HCT116 (cell line): ENCODE measurements at regions not wholly inside any gene's neighbourhood (a gene's known extent, or its start where the extent isn't known, plus 50 kb on each side); places are given as distances from the start of the nearest gene placed in this dataset.

Experiments used
- ATAC-seq: fragments of 200-7000 bp; cut with Tn5 transposase; 2 replicates; pipeline ENCODE4 v1.9.1; 2020; ENCODE audit warnings: mild to moderate bottlenecking, moderate library complexity
- BruUV-seq: library from RNA; stranded (reverse); fragments of 400-500 nt; replicated peaks from 2 replicates; lab custom pipeline; 2021; lab: Mats Ljungman, UMichigan
- CTCF ChIA-PET: fragments of 300-600 bp; sonication (Branson Sonifier 250); formaldehyde crosslinking; loops from one replicate; lab custom pipeline; 2021; ENCODE audit warnings: antibody characterized with exemption; lab: Charles Lee
- POLR2A ChIA-PET: fragments of 300-600, 350-600 bp; sonication (Branson Sonifier 250); formaldehyde crosslinking; loops from one replicate; lab custom pipeline; 2021; ENCODE audit warnings: antibody characterized with exemption; lab: Charles Lee
- RAD21 ChIA-PET, 2 experiments: fragments of 300-600 bp; sonication (Branson Sonifier 250); formaldehyde crosslinking; loops; one replicate each; lab custom pipeline; 2023; ENCODE audit warnings: low total read pairs in 2 of 2; ENCODE audit not compliant: uncharacterized antibody in 2 of 2, unreplicated experiment in 2 of 2, low non-redundant PET in 1 of 2; lab: Charles Lee
- DNase-seq: peaks from one replicate; pipeline ENCODE4 v3.0.0-alpha.2; 2010; ENCODE audit warnings: low read depth, low spot score
- H2AFZ ChIP-seq: fragments of 200-600 bp; shearing (Covaris generic), sonication (generic); 2 replicates; pipeline ENCODE4 v1.6.1; 2017; ENCODE audit warnings: low read depth, mixed run types, mixed read lengths, antibody characterized with exemption, low read length; ENCODE audit not compliant: poor library complexity, severe bottlenecking
- H3K27ac ChIP-seq: 2 replicates; pipeline ENCODE4 v1.5.1; 2012; ENCODE audit warnings: low read depth, low read length
- H3K27me3 ChIP-seq: fragments of 200-600 bp; sonication (generic); 2 replicates; pipeline ENCODE4 v1.6.1; 2016; ENCODE audit warnings: mixed run types, low read length, mixed read lengths; ENCODE audit not compliant: insufficient read depth
- H3K36me3 ChIP-seq, 2 experiments: fragments of 200-500 bp in 1 of 2; fragments of 200-600 bp in 1 of 2; sonication (Bioruptor generic) in 1 of 2; sonication (generic) in 1 of 2; 2 replicates each; pipeline versions ENCODE4 v1.5.1 to v1.6.1; 2014 to 2016; ENCODE audit warnings: low read length in 2 of 2, inconsistent platforms in 1 of 2, mixed read lengths in 1 of 2, mixed run types in 1 of 2; ENCODE audit not compliant: insufficient read depth in 2 of 2, control insufficient read depth in 1 of 2
- H3K4me1 ChIP-seq, 2 experiments: fragments of 200-600 bp in 1 of 2; sonication (generic) in 1 of 2; 2 replicates each; pipeline versions ENCODE4 v1.5.1 to v1.6.1; 2012 to 2017; ENCODE audit warnings: low read length in 2 of 2, inconsistent platforms in 1 of 2, mild to moderate bottlenecking in 1 of 2, mixed read lengths in 1 of 2, mixed run types in 1 of 2, moderate library complexity in 1 of 2; ENCODE audit not compliant: insufficient read depth in 2 of 2, control insufficient read depth in 1 of 2
- H3K4me2 ChIP-seq: fragments of 200-600 bp; sonication (generic); 2 replicates; pipeline ENCODE4 v1.6.1; 2017; ENCODE audit warnings: mixed run types, low read length, mixed read lengths
- H3K4me3 ChIP-seq, 2 experiments: fragments of 200-600 bp in 1 of 2; sonication (generic) in 1 of 2; replicated peaks in 1 of 2; 2 replicates each; pipeline ENCODE4 v1.5.1; 2011 to 2016; ENCODE audit warnings: low read length in 2 of 2, control low read depth in 1 of 2, low read depth in 1 of 2, mild to moderate bottlenecking in 1 of 2, mixed read lengths in 1 of 2, mixed run types in 1 of 2
- H3K79me2 ChIP-seq: fragments of 200-600 bp; sonication (generic); 2 replicates; pipeline ENCODE4 v1.6.1; 2017; ENCODE audit warnings: mild to moderate bottlenecking, mixed run types, low read length, moderate library complexity, mixed read lengths; ENCODE audit not compliant: insufficient read depth
- H3K9ac ChIP-seq: fragments of 200-600 bp; sonication (generic); 2 replicates; pipeline ENCODE4 v1.6.1; 2016; ENCODE audit warnings: low read length, mixed read lengths
- H3K9me2 ChIP-seq: fragments of 200-600 bp; sonication (generic), shearing (Covaris generic); 2 replicates; pipeline ENCODE4 v1.6.1; 2017; ENCODE audit warnings: mixed run types, mild to moderate bottlenecking, moderate library complexity; ENCODE audit not compliant: insufficient read depth
- H3K9me3 ChIP-seq, 2 experiments: fragments of 200-500 bp in 1 of 2; fragments of 200-600 bp in 1 of 2; sonication (Bioruptor generic) in 1 of 2; sonication (generic) in 1 of 2; 2 replicates each; pipeline ENCODE4 v1.6.1; 2014 to 2017; ENCODE audit warnings: low read length in 2 of 2, mixed read lengths in 2 of 2, inconsistent platforms in 1 of 2, low read depth in 1 of 2, mild to moderate bottlenecking in 1 of 2, mixed run types in 1 of 2, moderate library complexity in 1 of 2; ENCODE audit not compliant: control insufficient read depth in 1 of 2, insufficient read depth in 1 of 2
- H4K20me1 ChIP-seq: fragments of 200-600 bp; sonication (generic), shearing (Covaris generic); 2 replicates; pipeline ENCODE4 v1.6.1; 2017; ENCODE audit warnings: mixed run types, mild to moderate bottlenecking, moderate library complexity; ENCODE audit not compliant: insufficient read depth
- ATF3 ChIP-seq: IDR thresholded peaks from 2 replicates; pipeline ENCODE4 v1.6.1; 2012
- CBX3 ChIP-seq: IDR thresholded peaks from 2 replicates; pipeline ENCODE4 v1.6.1; 2012; ENCODE audit warnings: low read depth
- CTCF ChIP-seq, 3 experiments: fragments of 200-600 bp in 1 of 3; sonication (generic) in 1 of 3; IDR thresholded peaks in 2 of 3; conservative IDR thresholded peaks in 1 of 3; 2 replicates each; pipeline ENCODE4 v1.5.1; 2012 to 2017; ENCODE audit warnings: low read depth in 2 of 3, low read length in 2 of 3, antibody characterized with exemption in 1 of 3, borderline replicate concordance in 1 of 3, control low read depth in 1 of 3, mild to moderate bottlenecking in 1 of 3, mixed read lengths in 1 of 3, mixed run types in 1 of 3, moderate library complexity in 1 of 3; ENCODE audit not compliant: insufficient read depth in 1 of 3
- ELF1 ChIP-seq: IDR thresholded peaks from 2 replicates; pipeline ENCODE4 v1.6.1; 2012; ENCODE audit warnings: low read depth, borderline replicate concordance
- EZH2 ChIP-seq: fragments of 200-600 bp; sonication (generic); IDR thresholded peaks from 2 replicates; pipeline ENCODE4 v1.6.1; 2017; ENCODE audit warnings: antibody characterized with exemption, mixed run types
- EZH2phosphoT487 ChIP-seq: fragments of 200-600 bp; IDR thresholded peaks from 2 replicates; pipeline ENCODE4 v1.6.1; 2018; ENCODE audit warnings: antibody characterized with exemption, borderline replicate concordance
- FOSL1 ChIP-seq: IDR thresholded peaks from 2 replicates; pipeline ENCODE4 v1.6.1; 2012; ENCODE audit warnings: low read depth
- POLR2A ChIP-seq: IDR thresholded peaks from 2 replicates; pipeline ENCODE4 v1.7.0; 2011; ENCODE audit warnings: borderline replicate concordance; ENCODE audit not compliant: insufficient read depth, insufficient read length; ENCODE audit errors: extremely low read depth
- POLR2AphosphoS5 ChIP-seq: IDR thresholded peaks from 2 replicates; pipeline ENCODE4 v1.6.1; 2011; ENCODE audit warnings: mild to moderate bottlenecking, low read depth, low read length, moderate library complexity
- RAD21 ChIP-seq: IDR thresholded peaks from 2 replicates; pipeline ENCODE4 v1.6.1; 2012; ENCODE audit warnings: low read depth, mild to moderate bottlenecking
- REST ChIP-seq: IDR thresholded peaks from 2 replicates; pipeline ENCODE4 v1.6.1; 2012; ENCODE audit warnings: low read depth
- SIN3A ChIP-seq: IDR thresholded peaks from 2 replicates; pipeline ENCODE4 v1.6.1; 2012; ENCODE audit warnings: low read depth
- SRF ChIP-seq: IDR thresholded peaks from 2 replicates; pipeline ENCODE4 v1.6.1; 2012; ENCODE audit warnings: low read depth
- ZBTB33 ChIP-seq: IDR thresholded peaks from 2 replicates; pipeline ENCODE4 v1.6.1; 2011; ENCODE audit warnings: mild to moderate bottlenecking, low read length, moderate library complexity; ENCODE audit not compliant: insufficient replicate concordance; ENCODE audit errors: extremely low read depth
- ZFX ChIP-seq: fragments of 450-650 bp; IDR thresholded peaks from 2 replicates; pipeline ENCODE4 v1.6.1; 2017
- intact Hi-C: fragments of 100-400 bp; cut with micrococcal nuclease; formaldehyde crosslinking; loops from 2 replicates; pipeline ENCODE4 v1.10.0; 2022
- TF ChIP-seq, protein P1 (sequence below): IDR thresholded peaks from 2 replicates; pipeline ENCODE4 v1.6.1; 2012

- Histone ChIP-seq H3K4me1 (no peaks in the 10 kb centered on the region), H3K9me3 (no peaks in the 10 kb centered on the region), H3K9ac (no peak overlapping the region), H4K20me1 (no peaks in the 10 kb centered on the region), H2AFZ (no peak overlapping the region), H3K4me3 (no peak overlapping the region), H3K27me3 (no peaks in the 10 kb centered on the region), H3K4me2 (no peak overlapping the region), H3K36me3 (no peaks in the 10 kb centered on the region; a peak in 1 of 4 replicates), H3K79me2 (no peaks in the 10 kb centered on the region), H3K27ac (no peak overlapping the region), H3K9me2 (no peaks in the 10 kb centered on the region)
- TF ChIP-seq, protein P1, sequence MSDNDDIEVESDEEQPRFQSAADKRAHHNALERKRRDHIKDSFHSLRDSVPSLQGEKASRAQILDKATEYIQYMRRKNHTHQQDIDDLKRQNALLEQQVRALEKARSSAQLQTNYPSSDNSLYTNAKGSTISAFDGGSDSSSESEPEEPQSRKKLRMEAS = no peak
- TF ChIP-seq SRF (no peak), FOSL1 (no peak), POLR2A (no peak), ZFX (no peak), EZH2phosphoT487 (no peak), ELF1 (no peak), CBX3 (no peak), RAD21 (no peak), POLR2AphosphoS5 (no peak), EZH2 (no peak), ATF3 (no peak), REST (no peak), SIN3A (no peak), CTCF (IDR thresholded peaks at IDR 0.05 in 2 of 3, conservative IDR thresholded peaks at IDR 0.05 in 1 of 3; ENCODE audit: borderline replicate concordance in 1 of 3, insufficient read depth in 1 of 3, low read depth in 2 of 3, low read length in 2 of 3) (no peak), ZBTB33 (no peak)
- no TSS peak for BruUV-seq
- ChIA-PET POLR2A (no interaction called here), CTCF (no interaction called here), RAD21 (no interaction called here)
- no peak for ATAC-seq
- intact Hi-C loops = no loop called here
- DNase-seq = no peak
These were observed 344.1 kb upstream of the LMO3 start for GRCh38 chr12:16949871-16950667.
